DMS153 treated with DMSO at 0.1 percent for 48 hours (cell line): ENCODE measurements at regions not wholly inside any gene's neighbourhood (a gene's known extent, or its start where the extent isn't known, plus 50 kb on each side); places are given as distances from the start of the nearest gene placed in this dataset.
"Not testable (repeated sequence)": the region's sequence is repeated elsewhere in the genome, so short reads cannot be mapped to it uniquely, and the experiment has no call there.

ENCODE experiments used
- DNase-seq: peaks from one replicate; lab custom pipeline; 2025; ENCODE audit not compliant: unreplicated experiment; lab: John Stamatoyannopoulos, UW

DNA sequence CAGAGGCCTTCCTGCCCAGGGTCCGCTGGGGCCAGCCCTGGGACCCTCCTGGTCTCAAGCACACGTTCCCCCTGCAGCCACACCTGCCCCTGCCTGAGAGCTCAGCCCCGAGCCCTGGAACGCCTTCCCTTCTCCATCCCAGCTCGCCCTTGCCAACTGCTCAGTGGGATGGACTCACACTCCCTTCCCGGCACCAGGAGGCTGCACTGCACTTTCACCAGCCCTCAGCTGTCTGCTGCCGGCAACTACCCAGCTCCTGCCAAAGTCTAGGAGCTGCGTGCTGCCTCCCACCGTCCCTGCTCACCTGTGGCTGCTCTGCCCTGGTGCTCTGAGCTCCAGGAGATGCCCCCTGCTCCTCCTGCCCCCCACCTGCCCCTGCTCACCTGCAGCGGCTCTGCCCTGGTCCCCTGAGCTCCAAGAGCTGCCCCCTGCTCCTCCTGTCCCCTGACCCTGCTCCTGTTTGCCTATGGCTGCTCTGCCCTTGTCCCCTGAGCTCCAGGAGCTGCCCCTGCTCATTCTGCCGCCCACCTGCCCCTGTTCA lies 246.4 kb downstream of the TMEM121 start:
- not testable (repeated sequence) for DNase-seq

DNA sequence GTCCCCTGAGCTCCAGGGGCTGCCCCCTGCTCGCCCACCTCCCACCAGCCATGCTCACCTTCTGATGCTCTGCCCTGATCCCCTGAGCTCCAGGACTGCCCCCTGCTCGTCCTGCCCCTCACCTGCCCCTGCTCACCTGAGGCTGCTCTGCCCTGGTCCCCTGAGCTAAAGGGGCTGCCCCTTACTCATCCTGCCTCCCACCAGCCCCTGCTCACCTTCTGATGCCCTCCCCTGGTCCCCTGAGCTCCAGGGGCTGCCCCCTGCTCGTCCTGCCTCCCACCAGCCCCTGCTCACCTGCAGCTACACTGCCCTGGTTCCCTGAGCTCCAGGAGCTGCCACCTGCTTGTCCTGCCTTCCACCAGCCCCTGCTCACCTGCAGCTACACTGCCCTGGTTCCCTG lies 247.2 kb downstream of the TMEM121 start:
- DNase-seq, result no peak

DNA sequence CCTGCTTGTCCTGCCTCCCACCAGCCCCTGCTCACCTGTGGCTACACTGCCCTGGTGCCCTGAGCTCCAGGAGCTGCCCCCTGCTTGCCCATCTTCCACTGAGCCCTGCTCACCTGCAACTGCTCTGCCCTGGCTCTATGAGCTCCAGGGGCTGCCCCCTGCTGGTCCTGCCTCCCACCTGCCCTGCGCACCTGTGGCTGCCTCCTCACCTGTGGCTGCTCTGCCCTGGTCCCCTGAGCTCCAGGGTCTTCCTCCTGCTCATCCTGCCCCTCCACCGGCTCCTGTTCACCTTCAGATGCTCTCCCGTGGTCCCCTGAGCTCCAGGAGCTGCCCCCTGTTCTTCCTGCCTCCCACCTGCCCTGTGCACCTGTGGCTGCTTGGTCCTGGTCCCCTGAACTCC lies 247.6 kb downstream of the TMEM121 start:
- no peak for DNase-seq

DNA sequence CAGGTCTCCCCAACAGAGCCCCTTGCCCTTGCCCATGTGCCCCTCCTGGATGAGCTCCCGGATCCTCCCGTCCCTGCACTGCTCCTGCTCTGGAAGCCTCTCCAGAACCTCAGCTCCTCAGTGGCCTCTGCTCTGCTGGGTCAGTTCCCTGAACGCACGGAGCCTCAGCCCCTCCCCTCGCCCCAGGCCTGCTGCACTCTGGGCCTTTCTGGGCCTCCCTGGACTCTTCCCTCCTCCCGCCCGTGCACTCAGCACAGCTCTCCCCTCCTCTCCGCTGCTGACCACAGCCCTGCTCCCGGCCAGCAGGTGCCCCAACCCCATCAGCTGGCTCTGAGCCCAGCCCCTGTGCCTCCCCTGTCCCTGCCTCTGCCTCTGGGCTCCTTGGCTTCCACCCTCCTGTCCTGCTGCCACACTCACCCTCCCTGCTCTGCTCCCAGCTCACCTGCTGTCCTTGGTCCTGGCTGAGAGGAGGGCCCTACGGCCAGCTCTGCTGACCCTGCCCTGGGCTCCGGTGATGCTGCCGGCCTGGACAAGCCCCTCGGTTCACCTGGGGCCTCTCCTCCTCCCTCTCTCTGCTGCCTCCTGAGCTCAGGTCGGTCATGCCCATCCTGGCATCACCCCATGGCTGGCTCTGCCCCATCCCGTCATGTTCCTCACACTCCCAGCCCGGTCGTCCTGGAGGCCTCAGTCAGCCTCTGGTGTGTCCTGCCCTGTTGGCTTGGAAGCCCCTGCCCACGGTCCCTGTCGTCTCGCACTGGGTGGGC lies 248.4 kb downstream of the TMEM121 start:
- not testable (repeated sequence) for DNase-seq

DNA sequence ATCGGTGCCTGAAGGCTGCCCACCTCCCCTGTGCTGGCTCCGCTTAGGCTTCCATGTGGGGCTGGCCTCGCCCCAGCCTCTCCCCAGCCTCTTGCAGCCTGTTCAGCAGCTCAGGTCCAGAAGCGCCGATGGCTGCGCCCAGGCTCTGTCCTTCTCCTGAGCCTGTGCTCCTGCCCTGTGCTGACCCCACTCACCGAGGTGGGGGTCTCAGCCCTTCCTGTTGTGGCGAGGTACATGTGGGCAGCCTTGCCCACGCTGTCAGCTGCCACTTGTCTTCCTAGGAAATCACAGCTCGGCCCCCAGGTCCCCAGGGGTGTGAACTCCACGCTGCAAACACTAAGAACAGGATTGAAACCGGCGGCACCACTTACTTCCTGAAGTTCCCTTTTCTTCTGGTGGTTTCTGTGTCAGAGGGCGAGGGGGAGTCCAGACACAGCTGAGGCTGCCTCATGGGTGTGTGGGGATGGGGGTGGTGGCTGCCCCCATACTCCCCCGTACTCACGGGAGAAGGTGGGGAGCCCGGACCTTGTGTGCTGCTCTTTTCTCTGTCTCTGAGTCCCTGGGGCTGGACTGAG lies 249.1 kb downstream of the TMEM121 start:
- DNase-seq, result not testable (repeated sequence)

DNA sequence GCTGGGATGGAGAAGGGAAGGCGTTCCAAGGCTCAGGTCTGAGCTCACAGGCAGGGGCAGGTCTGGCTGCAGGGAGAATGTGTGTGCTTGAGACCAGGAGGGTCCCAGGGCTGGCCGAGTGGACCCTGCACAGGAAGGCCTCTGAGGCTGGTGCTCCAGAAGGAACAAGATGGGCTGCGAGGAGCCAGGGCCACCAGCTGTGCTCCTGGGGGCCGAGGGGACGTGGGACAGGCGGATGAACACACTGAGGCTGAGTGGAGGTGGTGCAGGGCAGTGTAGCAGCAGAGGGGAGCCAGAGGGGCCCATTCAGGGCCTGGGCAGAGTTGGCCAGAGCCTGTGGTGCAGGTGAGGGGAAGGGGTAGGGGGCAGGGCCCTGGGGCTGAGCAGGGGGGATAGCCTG lies 249.7 kb downstream of the TMEM121 start:
- not testable (repeated sequence) for DNase-seq

DNA sequence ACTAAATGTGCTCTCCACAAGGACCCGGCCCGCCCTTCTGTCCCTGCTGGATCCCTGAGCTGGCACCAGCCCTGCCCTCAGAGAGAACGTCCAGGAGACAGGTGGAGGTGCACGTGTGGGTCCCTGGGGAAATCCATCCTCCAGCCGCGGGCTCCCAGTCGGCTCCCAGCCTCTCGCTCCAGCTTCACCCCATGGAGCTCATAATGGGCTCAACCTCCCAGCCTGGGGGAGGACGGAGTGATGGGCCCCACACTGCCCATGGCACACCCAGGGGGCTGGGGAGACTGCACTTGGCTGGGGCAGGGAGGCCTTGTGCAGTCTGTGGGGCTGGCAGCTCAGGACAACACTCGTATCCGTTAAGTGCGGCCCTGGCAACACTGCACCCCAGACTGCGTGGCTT lies 250.5 kb downstream of the TMEM121 start:
- DNase-seq, result no peak

DNA sequence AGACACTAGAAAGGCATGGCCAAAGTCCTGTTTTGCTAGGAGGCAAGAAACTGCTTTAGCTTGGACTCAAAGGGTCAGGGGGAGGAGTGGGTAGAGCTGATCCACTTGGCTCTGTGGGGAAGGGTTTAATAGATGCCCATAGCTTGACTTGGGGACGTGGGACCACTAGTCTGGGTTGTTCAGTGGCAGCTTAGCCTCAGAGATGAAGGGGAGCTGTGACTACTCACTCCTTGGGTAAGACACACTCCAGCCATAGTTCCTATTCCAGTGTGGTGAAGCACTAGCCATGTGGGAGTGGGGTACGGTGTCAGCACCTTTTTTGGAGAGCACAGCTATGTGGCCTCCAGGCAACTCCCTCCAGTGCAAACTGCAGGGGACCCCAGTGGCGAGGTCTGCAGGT lies 257.3 kb downstream of the TMEM121 start:
- no peak for DNase-seq

DNA sequence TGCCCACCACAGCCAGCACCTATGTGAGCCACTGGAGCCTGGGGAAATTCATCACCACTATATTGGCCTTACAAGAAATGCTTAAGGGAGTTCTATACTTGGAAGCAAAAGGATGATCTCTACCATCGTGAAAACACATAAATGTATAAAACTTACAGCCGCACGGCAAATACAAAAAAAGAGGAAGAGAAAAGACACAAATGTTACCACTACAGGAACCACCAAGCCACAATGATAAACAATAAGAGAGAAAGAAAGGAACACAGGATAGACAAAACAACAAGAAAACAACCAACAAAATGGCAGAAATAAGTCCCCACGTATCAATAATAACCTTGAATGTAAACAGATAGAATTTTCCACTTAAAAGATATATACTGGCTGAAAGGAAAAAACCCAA lies 267.5 kb downstream of the TMEM121 start:
- no peak for DNase-seq

DNA sequence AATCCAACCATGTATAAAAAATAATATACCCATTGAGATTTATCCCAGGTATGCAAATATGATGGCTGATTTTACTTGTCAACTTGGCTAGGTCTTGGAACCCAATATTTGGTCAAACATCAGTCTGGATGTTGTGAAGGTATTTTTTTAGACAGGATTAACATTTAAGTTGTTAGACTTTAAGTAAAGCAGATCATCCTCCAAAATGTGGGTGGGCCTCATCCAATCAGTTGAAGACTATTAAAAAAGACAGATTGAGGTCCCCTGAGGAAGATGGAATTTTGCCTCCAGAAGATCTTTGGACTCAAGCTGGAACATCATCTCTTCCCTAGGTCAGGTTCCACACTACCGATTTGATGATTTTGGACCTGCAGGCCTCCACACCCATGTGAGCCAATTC lies 271.2 kb downstream of the TMEM121 start:
- DNase-seq, result no peak

DNA sequence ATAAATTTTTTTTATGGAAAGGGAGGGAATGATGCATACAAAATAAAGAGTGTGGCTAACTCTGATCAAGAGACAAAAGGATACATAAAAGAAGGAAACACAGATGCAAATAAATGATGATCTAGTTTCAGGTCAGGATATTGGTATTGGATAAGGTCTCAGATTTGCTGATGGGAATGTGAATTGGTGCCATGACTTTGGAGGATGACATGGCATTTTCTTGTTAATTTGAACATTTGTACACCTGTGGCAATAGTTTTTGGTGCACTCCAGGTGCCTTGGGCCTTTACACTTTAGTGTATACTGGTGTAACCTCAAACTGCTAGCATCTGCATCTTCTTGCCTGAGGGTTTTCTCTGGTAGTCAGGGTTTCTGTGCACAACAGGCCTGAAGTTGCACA lies 279.3 kb downstream of the TMEM121 start:
- no peak for DNase-seq

DNA sequence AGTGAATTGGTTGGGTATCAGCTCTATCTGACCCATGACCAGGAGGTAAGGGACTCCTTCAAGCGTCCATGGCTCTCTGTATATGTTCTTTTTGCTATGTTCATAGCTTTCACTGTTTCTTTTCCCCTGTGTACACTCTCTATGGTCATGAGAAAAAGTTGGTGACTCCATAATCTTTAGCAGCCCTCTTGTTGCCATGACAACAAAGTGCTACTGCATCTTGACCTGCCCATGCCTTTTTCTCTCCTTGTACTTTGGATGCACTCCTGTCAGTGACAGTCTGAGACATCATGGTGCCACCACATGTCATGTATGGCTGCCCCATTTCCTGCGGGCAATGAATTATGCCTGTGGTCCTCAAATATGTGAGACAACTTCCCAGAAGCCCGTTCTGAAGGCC lies 280.2 kb downstream of the TMEM121 start:
- DNase-seq, result no peak

DNA sequence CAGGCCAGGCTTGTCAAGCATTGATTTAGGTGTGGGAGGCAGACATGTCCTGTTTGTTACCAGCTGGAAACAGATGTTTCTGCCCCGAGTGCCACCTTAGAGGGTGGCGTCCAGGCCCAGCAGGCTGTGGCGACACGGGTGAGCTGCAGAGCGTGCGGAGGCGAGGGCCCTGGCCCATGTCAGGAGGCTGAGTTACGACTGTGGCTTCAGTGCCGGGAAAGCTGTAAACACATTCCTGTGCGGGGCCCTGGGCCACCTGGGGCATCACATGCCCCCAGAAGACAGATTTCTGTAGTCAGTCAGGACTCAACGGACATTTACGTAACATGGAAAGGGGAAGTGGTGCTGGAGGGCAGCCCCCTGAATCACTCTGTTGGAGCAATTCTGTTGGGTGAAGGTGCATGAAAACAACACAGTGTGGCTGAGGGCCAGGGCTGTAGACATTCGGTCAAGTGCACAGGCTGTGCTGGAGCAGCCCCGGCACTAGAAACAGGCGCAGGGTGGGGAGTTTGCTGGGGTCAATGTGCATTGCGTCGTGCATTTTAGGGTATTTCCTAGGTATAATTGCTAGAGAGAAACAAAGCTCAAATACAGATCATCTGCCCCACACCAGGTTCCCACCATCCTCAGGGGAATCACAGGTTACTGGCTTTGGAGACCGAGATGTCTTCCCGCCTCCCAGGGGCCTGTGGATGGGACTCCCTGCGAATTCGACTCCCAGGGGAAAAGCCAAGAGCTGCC lies 291.8 kb downstream of the TMEM121 start:
- DNase-seq, result no peak

DNA sequence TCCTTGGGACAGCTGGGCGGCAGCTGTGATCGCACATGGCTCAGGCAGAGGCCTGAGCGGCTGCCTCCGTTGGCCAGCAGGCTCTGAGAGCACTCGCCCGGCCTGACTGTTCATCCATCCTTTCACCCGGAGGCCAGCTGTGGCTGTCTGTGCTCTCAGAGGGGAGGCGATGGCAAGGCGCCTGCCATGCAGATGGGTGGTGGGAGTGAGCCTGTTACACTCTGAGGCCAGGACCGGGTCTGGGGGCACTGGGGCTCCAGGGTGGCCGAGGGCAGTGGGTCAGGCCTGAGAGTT lies 292.3 kb downstream of the TMEM121 start:
- no peak for DNase-seq

DNA sequence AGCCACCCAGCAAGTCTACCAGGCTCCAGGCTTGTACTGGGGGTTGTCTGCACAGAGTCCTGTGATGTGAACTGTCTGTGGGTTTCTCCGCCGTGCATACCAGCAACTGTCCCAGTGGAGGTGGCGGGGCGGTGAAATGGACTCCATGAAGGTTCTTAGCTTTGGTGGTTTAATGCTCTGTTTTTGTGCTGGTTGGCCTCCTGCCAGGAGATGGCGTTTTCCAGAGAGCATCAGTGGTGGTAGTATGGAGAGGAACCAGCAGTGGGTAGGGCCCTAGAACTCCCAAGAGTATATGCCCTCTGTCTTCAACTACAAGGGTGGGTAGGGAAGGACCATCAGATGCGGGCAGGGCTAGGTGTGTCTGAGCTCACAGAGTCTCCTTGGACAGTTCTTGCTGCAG lies 303.8 kb downstream of the TMEM121 start:
- no peak for DNase-seq

DNA sequence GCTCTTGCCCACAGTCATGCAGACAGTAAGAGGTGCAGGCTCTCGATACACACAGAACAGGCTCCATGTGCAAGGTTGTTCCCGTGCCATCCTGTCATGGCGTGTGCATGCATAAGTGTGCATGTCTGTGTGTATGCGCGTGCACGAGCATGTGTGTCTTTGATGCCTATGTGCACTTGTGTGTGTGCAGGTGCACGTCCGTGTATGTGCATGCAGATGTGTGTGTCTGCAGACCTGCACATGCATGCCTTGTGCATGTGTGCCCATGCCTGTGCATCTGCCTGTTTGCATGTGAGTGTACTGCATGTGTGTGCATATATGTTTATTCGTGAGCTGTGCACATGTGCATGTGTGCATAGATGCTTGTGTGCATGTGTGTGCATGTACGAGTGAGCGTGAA lies 309.8 kb downstream of the TMEM121 start:
- DNase-seq, result no peak

DNA sequence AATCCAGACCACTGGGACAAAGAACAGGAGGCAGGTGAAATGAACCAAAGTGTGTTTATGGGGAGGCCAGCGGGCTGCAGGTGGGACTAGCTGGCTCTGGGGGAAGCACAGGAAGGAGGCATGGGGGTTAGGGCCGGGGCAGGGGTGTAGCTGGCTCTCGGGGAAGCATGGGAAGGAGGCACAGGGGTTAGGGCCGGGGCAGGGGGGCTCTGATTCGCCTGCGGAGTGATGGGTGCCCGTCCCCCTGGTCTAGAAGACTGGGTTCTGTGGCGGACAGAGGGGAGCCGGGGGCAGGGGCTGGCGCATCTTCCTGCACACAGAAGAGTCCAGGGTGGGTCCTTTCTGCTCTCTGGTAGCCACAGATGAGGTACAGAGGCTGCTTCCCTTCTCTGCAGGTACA lies 310.3 kb downstream of the TMEM121 start:
- DNase-seq, result no peak

DNA sequence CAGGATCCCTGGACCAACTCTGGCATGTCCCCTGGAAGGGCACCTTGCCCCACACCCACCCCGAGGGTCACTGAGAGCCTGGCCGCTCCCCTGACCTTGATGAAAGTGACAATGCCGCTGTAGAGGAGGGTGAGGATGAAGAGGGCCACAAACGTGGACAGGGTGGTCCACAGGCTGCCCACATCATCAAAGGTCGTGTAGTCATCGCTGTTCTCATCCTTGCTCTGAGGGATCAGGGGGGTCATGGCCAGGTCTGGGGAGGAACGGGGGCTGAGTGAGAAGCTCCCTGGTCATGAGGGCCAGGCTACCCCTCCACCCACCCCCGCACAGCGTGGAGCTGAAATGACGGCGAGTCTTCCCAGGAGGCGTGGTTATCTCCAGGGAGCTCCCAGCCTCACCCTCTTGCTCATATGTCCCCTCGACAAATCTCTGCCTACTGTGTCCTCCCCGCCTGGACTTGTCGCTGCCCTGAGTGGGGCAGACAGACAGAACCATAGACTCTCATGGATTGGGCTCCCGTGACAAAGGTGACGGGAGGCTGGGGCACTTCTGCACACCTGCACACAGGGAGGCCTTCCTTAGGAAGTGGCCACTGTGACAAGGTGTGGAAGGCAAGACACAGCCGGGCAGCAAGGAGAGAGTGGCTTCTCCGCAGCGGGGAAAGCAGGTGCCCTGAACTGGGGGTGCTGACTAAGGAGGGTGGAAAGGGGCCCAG lies 311.1 kb downstream of the TMEM121 start:
- no peak for DNase-seq

DNA sequence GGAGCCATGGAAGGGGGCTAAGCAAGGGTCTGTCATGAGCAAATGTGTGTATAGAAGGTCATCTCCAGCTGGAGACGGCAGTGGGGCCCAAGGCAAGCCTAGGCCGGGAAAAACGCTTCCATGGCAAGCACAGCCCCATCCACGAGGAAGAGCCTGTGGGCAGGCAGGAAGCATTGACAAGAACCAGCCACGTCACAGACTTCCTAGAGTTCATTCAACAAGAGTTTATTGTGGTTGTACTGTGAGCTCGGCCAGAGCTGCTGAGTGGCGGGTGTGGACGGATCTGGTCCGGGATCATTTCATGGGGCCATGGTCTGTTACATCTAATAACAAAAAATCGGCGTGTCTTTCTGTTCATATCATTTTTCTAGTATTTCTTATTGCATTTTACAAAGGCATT lies 311.7 kb downstream of the TMEM121 start:
- no peak for DNase-seq

DNA sequence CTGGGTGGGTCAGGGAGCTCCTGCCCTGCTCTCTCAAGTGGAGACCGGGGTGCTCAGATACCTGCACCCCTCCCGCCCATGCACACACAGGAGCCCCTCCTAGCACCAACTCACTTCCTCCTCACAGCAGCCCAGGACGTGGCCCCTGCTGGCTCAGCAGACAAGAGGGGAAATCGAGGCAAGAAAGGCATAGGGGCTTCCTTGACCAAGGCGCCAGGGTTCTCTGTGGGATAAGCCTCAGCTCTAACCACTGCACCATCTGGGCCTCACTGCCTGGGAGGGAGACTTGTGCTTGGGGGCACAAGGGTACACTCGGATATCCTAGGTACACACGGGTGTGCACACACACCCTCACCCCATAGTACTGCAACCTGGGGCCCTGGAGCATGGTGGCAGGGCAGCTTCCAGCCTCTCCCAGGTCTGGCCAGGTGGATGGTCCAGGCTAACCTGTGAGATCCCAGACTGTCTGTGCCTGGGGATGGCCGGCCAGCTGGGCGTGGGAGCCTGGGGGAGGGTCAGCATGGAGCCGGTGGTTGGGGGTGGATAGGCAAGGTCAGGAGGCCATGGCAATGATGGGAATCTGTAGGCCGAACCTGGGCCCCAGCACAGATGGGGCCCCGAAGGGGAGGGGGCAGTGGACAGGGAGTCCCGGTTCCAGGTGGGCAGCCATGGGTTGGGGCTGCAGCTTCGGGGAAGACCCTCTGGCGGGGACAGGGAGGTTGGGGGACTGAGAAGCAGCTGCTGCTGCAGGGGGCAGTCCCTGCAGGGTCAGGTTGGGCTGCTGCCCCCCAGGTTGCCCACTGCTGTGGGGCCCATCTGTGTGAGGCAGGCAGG lies 312.4 kb downstream of the TMEM121 start:
- DNase-seq, result no peak
